HG03521 (cell line): ENCODE measurements at regions not wholly inside any gene's neighbourhood (a gene's known extent, or its start where the extent isn't known, plus 50 kb on each side); places are given as distances from the start of the nearest gene placed in this dataset.
A peak's percentile ranks its signal among the peaks of the same experiment; 100 is the strongest.
"Not testable (repeated sequence)": the region's sequence is repeated elsewhere in the genome, so short reads cannot be mapped to it uniquely, and the experiment has no call there.

Experiments used
- ATAC-seq: cut with Tn5 transposase; IDR thresholded peaks from one replicate; pipeline ENCODE4 v1.9.1; 2021; ENCODE audit warnings: mild to moderate bottlenecking, moderate library complexity; ENCODE audit not compliant: unreplicated experiment

DNA sequence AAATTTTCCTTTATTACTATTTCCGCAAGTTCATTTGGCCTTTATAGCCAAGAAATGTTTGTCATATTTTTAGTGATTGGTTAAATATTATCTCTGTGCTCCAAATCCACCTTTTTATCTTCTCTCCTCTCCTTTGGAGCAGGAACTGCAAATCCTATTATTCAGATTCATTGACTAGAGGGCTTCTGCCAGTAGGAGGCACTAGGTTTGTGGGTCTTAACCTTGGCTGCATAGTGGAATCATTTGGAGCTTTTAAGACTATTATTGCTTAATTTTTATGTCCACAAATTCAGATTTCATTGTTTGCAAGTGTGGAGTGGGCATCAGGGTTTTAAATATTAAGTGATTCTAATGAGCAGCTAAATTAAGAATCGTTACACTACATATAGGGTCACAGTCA lies 75.3 kb upstream of the SYT10 start:
- ATAC-seq = no peak

DNA sequence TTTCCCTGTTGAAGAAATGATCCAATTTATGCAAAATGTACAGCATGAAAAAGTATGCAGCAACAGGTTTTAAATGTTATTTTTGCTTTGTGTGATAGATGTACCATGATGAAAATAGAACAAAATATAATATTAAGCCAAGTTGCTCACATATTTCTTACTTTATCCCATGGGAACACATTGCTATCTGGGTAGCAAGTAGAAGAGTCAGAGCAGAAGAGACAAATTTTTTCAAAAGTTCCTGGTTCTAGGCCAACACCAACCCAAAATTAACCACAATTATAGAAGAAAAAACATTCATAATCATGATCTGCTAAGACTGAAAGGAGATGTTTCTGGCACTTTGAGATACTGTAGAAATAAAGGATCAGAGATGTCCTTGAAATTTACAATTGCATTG lies 79.9 kb upstream of the SYT10 start:
- no peak for ATAC-seq

DNA sequence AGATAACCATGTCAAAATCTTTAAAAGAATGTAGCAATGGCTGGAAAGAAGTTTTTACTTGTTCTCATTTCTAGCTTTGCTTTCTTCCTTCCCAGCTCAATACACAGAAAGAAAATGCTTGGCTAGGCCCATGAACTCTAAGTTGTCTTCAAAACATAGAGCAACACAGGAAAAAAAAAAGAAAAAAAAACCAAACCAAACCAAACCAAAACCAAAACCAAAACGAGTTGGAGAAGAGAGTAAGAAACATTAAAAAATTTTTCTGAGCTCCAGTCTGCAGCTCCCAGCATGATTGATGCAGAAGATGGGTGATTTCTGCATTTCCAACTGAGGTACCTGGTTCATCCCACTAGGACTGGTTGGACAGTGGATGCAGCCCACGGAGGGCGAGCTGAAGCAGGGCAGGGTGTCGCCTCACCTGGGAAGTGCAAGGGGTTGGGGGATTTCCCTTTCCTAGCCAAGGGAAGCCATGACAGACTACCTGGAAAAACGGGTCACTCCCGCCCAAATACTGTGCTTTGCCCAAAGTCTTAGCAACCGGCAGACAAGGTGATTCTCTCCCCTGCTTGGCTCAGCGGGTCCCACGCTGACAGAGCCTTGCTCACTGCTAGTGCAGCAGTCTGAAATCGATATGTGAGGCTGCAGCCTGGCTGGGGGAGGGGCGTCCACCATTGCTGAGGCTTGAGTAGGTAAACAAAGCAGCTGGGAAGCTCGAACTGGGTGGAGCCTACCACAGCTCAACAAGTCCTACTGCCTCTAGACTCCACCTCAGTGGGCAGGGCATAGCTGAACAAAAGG lies 81.1 kb upstream of the SYT10 start:
- ATAC-seq = not testable (repeated sequence)

DNA sequence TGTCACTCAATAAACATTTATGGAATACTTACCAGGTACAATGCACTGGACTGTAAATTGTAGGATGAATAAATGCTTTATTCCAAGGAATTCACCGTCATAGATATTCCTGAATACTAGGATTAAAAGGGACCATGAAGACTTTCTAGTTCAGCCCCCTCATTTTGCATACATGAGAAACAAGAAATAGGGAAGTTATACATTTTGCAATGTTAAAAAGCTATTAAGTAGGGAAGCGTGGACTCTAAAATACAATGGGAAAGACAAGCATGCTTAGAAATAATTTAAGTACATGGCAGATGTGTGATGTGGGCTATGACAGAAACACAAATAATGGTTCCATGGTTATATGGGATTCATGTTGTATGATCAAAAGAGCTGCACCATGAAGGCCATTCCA lies 89.4 kb upstream of the SYT10 start:
- ATAC-seq = no peak

DNA sequence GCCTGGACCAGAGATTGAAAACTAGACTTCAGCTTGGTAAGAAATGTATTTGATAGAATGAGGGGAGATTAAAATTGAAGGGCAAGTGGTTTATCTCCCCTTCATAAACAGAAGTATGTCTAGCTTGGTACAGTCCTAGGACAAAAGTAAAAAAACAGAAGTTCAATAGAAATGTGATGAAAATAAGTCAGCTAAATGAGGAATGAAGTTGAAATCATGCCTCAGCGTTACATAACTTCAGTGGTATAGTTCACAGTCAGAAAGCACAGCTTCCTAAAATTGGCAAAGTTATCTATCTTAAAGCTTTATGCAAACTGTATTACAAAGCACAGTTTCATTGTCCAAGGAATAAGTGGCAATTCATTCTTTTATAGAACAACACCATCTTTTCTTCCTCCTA lies 90.2 kb upstream of the SYT10 start:
- no peak for ATAC-seq

DNA sequence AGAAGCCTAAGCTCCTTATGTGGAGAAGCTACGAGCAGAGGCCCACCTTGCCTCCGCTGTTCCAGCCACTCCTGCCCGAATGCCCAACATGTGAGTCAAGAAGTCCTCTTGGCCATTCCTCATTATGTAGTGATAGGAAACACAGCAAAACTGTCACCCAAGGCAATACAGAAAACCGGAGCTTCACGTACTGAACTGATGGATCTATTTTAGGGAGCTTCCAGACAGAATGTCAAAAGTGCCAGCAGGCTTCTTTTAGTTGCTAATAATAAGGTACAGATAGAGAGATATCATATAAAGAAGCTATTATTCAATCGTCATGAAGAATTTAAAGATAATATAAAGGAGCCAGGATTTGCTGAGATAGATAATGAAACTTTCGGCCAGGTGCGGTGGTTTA lies 91.6 kb upstream of the SYT10 start:
- no peak for ATAC-seq

DNA sequence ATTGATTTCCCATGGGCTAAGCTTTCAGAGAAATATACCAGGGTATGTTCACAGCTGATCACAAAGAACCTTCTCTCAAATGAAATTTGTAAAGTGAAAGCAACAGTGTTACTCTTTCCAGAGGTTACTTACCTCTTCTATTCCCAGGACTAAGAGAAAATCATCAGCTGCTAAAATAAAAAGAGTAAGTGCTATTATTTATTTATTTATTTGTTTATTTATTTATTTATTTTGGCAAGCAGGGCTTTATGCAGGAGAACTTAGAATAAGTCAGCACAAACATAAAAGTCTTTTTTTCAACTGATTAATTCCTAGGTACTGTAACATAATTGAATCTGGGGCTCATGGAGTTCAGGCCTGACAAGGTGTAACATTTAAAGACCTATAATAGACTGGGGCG lies 93.9 kb upstream of the SYT10 start:
- no peak for ATAC-seq

DNA sequence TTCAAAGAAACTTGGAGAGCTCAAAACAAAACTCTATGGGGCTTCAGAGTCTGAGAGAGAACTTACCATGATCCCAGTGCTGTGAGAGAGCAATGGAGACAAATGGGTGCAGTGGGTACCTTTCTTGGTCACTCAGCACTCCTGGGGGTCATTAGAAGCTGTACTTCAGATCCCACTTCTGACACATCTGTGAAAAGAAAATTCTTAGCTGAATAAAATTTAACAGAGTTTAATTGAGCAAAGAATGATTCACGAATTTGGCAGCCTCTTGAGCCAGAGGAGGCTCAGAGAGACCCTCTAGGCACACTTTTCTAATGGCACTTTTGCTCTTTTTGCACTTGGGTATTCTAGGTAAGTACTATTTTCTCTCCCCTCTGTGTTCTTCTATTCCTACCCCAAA lies 96.8 kb upstream of the SYT10 start:
- no peak for ATAC-seq

DNA sequence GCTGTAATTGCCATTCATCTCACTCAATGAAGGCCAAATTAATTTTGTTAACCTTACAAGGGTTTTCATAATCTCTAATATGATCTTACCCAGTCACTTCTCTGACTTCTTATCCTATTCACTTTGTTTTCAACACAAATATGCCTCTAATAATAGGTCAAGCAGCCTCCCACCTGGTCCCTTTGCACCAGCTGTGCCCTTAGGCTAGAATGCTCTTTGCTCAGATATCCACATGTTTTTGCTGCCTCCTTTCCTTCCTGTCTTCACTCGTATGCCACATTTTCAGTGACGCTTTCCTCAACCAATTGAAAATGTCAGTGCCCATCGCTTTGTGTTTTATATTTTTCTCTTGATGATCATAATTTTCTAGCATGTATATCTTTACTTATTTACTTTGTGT lies 106.4 kb upstream of the SYT10 start:
- ATAC-seq = no peak

DNA sequence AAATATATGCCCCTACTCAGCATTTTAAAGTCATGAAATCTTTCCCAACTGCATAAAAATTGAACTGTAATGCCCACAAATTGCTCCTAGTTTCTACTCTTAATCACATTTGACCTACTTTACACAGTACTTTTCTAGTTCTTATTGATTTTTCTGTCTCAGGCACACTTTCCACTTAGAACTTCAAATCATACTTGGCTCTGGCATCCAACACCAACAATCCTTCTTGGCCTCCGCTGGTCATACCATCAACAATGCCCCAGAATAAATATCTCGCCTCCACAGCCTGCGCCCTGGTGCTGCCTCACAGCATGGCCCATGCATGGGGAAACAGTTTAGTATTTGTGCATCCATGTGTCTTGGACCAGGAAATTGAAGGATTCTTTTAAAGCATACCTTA lies 107.5 kb upstream of the SYT10 start:
- no peak for ATAC-seq

DNA sequence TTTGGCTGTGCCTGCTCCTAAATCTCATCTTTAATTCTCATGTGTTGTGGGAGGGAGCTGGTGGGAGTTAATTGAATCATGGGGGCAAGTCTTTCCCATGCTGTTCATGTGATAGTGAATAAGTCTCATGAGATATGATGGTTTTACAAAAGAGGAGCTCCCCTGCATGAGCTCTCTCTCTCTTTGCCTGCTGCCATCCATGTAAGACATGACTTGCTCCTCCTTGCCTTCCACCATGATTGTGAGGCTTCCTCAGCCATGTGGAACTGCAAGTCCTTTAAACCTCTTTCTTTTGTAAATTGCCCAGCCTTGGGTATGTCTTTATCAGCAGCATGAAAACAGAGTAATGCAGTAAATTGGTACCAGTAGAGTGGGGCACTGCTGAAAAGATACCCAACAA lies 110.6 kb upstream of the SYT10 start:
- ATAC-seq = not testable (repeated sequence)

DNA sequence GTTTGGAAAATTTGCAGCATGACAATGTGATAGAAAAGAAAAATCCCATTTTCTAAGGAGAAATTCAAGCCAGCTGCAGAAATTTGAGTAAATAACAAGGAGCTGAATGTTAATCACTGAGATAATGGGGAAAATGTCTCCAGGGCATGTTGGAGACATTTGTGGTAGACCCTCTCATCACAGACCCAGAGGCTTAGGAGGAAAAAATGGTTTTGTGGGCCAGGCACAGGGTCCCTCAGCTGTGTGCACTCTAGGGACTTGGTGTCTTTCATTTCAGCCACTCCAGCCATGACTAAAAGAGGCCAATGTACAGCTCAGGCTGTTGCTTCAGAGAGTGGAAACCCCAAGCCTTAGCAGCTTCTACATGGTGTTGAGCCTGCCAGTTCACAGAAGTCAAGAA lies 111.4 kb upstream of the SYT10 start:
- ATAC-seq = no peak

DNA sequence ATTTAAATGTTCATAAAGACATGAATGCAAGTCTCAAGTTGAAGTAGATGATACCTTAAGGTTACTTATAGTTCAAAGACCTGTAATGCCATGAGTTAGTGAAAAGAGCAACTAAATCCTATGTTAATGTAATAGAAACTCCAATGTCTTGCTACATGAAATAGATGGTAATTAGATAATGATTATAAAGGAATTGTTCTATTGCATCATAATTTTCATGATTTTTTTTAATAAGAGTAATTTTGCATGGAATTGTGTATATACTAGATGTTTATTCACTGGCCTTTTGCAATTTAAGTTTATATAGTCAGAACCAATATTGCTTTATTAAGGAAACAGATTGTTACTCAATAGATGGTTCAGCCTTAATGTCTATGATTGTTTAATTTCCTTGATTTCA lies 115.5 kb upstream of the SYT10 start:
- ATAC-seq = no peak

DNA sequence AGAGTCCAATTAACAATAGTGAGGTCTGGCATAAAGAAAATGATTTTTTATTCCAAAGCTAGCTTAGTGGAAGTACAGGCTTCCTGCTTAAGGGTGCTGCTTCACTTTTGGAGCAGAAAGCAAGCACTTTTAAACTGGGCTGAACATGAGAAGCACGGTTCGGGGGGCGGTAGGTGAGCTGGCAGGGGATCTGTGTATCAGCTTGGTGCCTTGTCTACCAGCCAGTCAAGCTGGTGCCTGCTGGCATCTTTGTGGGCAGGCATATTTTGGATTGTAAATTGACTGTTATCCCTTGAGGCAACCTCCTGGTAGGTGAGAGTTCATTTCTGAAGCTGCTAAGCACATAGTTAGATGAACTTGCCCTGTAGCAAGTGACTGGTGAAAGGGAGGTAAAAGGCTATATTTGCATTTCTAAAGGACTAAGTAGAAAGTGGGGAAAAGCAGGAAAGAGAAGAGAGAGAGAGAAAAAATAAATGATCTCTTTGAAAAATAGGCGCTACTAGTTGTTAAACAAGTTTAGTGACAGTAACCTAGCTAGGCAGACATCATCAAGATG lies 121.1 kb upstream of the SYT10 start:
- ATAC-seq = no peak

DNA sequence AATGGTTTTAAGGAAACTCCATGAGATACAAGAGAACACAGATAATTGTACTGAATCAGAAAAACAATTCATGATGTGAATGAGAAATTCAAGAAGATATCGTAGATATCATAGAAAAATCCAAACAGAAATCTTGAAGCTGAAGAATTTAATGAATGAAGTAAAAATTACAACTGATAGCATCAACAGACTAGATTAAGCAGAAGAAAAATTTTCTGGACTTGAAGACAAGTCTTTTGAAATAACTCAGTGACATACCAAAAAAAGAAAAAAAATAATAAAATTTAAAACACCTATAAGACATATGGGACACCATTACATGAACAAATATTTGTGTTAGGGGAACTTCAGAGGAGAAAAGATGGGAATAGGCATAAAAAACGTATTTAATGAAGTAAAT lies 122.8 kb upstream of the SYT10 start:
- no peak for ATAC-seq

DNA sequence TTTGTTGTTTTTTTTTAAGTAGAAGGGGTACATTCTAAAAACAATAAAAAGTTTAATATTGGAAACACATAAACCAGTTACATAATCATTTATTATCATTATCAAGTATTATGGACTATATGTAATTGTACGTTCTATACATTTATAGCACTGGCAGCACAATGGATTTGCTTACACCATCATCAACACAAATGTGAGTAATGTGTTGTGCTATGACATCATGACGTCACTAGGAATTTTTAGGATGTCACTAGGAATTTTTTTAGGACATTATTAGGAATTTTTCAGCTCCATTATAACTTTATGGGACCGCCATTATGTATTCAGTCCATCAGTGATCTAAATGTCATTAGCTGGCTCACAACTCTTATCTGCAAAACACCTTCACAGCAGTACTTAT lies 126.8 kb upstream of the SYT10 start:
- no peak for ATAC-seq

DNA sequence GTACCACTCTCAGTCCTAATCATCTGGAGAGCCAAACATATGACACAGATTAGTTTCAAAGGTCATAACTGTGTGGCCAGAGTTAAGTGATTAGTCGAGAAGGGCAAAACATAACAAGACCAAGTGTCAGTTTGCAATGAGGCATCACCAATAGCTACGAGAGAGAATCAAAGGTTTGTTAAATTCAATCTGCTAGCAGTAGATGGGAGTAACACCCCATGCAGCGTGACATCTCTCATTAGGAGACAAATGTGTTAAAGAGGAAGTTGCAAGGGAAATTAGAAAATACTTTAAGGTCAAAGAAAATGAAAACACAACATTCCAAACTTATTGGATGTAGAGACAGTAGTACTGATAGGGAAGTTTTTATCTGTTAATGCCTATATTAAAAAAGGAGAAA lies 135.7 kb upstream of the SYT10 start:
- no peak for ATAC-seq

DNA sequence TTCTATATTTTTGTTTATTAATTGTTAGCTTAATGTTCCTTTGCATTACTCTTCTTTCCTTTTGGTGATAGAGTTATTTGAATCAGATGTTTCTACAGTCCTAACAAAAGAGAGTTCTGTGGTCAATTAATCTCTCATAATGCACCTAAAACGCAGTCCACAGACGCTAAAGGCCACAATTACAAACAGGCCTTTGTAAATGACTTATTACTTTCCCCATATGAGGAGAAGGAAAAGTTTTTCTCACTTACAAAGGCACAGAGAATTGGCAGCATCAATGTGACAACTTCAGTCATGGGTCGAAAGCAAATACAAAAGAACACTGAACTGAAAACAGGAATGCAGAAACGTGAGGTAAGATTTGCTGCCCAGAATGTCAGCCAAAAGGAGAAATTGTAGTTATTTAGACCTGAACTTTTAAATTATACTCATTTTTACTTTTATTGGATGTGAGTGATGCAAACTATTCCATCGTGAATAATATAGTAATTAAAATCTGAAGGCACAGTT lies 142.0 kb upstream of the SYT10 start:
- no peak for ATAC-seq

DNA sequence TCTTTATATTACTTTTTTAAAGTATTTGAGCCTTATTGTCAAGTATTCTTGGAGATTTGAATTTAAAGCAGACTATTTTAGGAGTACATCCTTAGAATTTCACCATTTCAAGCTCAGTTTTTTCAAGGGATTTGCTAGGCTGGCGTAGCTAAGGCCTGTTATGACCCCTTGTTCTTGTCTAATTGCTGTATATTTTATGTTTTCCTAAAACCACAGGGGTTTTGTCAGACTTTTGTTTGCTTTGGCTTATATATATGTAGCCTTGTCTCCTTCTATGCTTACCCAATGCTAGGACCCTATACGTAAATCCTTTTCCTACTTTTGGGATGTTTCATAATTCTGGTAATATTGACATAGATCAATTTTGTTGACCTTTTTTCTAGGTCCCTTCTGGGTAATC lies 147.0 kb upstream of the SYT10 start:
- ATAC-seq = no peak

DNA sequence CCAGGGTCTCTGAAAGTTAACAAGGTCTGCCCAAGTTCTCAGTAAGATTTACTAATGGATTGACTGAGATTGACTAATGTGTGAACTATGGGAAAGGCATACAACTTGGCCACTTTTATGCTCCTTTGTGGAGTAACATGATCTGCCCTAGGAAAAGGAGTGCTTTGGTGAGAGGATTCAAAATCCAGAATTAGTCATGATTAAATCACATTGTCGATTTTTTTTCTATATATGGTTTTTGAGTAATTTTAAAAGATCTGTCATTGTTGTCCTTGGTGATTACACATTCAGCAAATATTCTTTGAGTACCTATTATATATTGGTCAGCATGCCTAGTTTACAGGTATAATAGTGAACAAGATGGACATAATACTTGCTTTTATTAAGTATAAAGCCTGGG lies 147.7 kb upstream of the SYT10 start:
- no peak for ATAC-seq

DNA sequence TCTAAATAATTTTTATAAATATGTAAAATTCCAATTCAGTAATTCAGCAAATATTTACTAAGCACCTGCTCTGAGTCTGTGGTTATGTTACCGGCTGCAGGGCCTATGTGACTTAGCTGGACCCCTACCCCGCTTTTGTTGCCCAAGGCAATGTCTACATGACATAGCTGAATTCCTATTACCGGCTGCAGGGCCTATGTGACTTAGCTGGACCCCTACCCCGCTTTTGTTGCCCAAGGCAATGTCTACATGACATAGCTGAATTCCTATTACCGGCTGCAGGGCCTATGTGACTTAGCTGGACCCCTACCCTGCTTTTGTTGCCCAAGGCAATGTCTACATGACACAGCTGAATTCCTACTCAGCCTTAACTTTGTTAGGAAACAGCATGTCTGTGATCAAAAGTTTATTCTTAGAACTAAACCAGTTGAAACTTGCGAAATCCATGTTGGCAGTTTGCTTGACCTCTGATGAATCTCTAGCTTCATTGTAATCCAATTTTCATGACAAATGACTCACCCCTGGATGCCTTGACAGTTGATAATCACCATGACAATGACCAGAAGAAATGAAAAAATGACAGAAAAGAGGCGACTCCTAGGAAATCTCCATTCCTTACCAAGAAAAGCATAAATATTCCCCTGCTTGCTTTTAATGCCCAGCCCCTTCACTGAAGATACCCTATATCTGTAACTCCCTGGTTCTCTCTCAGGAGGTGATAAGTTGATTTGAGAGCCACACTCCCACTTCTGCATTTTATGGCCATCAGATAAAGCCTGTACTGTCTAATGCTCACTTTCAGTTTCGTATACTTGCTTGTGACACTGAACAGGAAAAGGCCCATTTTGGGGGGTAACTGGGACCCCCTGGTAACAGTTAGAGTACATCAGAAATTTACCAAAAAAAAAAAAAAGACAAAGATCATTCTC lies 148.4 kb upstream of the SYT10 start:
- peak; percentile 71 for ATAC-seq
